ENCODE measurements at regions not wholly inside any gene's neighbourhood (a gene's known extent, or its start where the extent isn't known, plus 50 kb on each side); places are given as distances from the start of the nearest gene placed in this dataset.
"Not testable (repeated sequence)": the region's sequence is repeated elsewhere in the genome, so short reads cannot be mapped to it uniquely, and the experiment has no call there.

GRCh38 chr9:36521148-36521547, 51.5 kb upstream of the MELK start:
- DNase-seq, result no peak

- no peak for DNase-seq
These were observed 55.6 kb upstream of the MELK start for GRCh38 chr9:36517131-36517530.

GRCh38 chr9:36504156-36504555, 68.5 kb upstream of the MELK start:
- no peak for DNase-seq

- DNase-seq, result no peak
These were observed 69.3 kb upstream of the MELK start for GRCh38 chr9:36503172-36504088.

- DNase-seq, result no peak
These were observed 71.0 kb upstream of the MELK start for GRCh38 chr9:36501727-36502126.

- DNase-seq, result not testable (repeated sequence)
These were observed 71.8 kb upstream of the MELK start for GRCh38 chr9:36500931-36501330.

GRCh38 chr9:36499174-36499890, 73.4 kb upstream of the MELK start:
- no peak for DNase-seq

GRCh38 chr9:36493564-36493963, 79.1 kb upstream of the MELK start:
- DNase-seq, result not testable (repeated sequence)

- no peak for DNase-seq
These were observed 79.8 kb upstream of the MELK start for GRCh38 chr9:36492865-36493264.

- no peak for DNase-seq
These were observed 83.2 kb upstream of the MELK start for GRCh38 chr9:36489453-36489852.

- peak; percentile 67 for DNase-seq
These were observed 84.3 kb upstream of the MELK start for GRCh38 chr9:36488389-36488756.

- DNase-seq, result peak; percentile 90
These were observed 85.0 kb upstream of the MELK start for GRCh38 chr9:36487482-36488388.

- DNase-seq, result no peak
These were observed 85.7 kb upstream of the MELK start for GRCh38 chr9:36486933-36487481.

GRCh38 chr9:36486329-36486932, 86.3 kb upstream of the MELK start:
- peak; percentile 27 for DNase-seq

GRCh38 chr9:36485647-36486328, 85.7 kb upstream of the RNF38 start:
- no peak for DNase-seq

GRCh38 chr9:36484124-36484523, 84.1 kb upstream of the RNF38 start:
- no peak for DNase-seq

- DNase-seq, result no peak
These were observed 79.0 kb upstream of the RNF38 start for GRCh38 chr9:36479101-36479500.

GRCh38 chr9:36471359-36471758, 71.3 kb upstream of the RNF38 start:
- DNase-seq, result no peak

- DNase-seq, result peak; percentile 22
These were observed 70.7 kb upstream of the RNF38 start for GRCh38 chr9:36470643-36471290.

GRCh38 chr9:36463467-36463866, 63.4 kb upstream of the RNF38 start:
- no peak for DNase-seq

- no peak for DNase-seq
These were observed 62.2 kb upstream of the RNF38 start for GRCh38 chr9:36462245-36462644.
